GM18517 (cell line): ENCODE measurements at regions not wholly inside any gene's neighbourhood (a gene's known extent, or its start where the extent isn't known, plus 50 kb on each side); places are given as distances from the start of the nearest gene placed in this dataset.

ENCODE experiments used
- ATAC-seq: cut with Tn5 transposase; IDR thresholded peaks from one replicate; pipeline ENCODE4 v1.9.1; 2021; ENCODE audit warnings: mild to moderate bottlenecking, moderate library complexity; ENCODE audit not compliant: unreplicated experiment

- ATAC-seq = no peak
Measured at GRCh38 chr9:119043996-119044395, 325.2 kb downstream of the BRINP1 start.

GRCh38 chr9:119044806-119045205 lies 324.4 kb downstream of the BRINP1 start:
- ATAC-seq = no peak

- no peak for ATAC-seq
Measured at GRCh38 chr9:119047513-119048307, 321.5 kb downstream of the BRINP1 start.

- ATAC-seq = no peak
Measured at GRCh38 chr9:119050281-119050680, 319.0 kb downstream of the BRINP1 start.

GRCh38 chr9:119052339-119053030 lies 316.8 kb downstream of the BRINP1 start:
- ATAC-seq = no peak

- ATAC-seq = no peak
Measured at GRCh38 chr9:119053070-119053469, 316.2 kb downstream of the BRINP1 start.

- ATAC-seq = no peak
Measured at GRCh38 chr9:119060629-119061385, 308.4 kb downstream of the BRINP1 start.

GRCh38 chr9:119071636-119072035 lies 297.6 kb downstream of the BRINP1 start:
- no peak for ATAC-seq

- no peak for ATAC-seq
Measured at GRCh38 chr9:119074017-119074416, 295.2 kb downstream of the BRINP1 start.

GRCh38 chr9:119078015-119078414 lies 291.2 kb downstream of the BRINP1 start:
- no peak for ATAC-seq

GRCh38 chr9:119083673-119084072 lies 285.6 kb downstream of the BRINP1 start:
- no peak for ATAC-seq

- no peak for ATAC-seq
Measured at GRCh38 chr9:119086590-119086989, 282.6 kb downstream of the BRINP1 start.

GRCh38 chr9:119088002-119088547 lies 281.2 kb downstream of the BRINP1 start:
- ATAC-seq = no peak

- no peak for ATAC-seq
Measured at GRCh38 chr9:119091074-119091473, 278.2 kb downstream of the BRINP1 start.

GRCh38 chr9:119092125-119092524 lies 277.1 kb downstream of the BRINP1 start:
- ATAC-seq = no peak

GRCh38 chr9:119094086-119094485 lies 275.1 kb downstream of the BRINP1 start:
- ATAC-seq = no peak

GRCh38 chr9:119095072-119095471 lies 274.2 kb downstream of the BRINP1 start:
- no peak for ATAC-seq

GRCh38 chr9:119101048-119101447 lies 268.2 kb downstream of the BRINP1 start:
- ATAC-seq = no peak

GRCh38 chr9:119114681-119115080 lies 254.6 kb downstream of the BRINP1 start:
- no peak for ATAC-seq
